NB4 (cell line): ENCODE measurements at regions not wholly inside any gene's neighbourhood (a gene's known extent, or its start where the extent isn't known, plus 50 kb on each side); places are given as distances from the start of the nearest gene placed in this dataset.

Experiments
- CTCF ChIP-seq: IDR thresholded peaks from one replicate; pipeline ENCODE4 v1.5.1; 2012; ENCODE audit warnings: low read depth, low read length
- MYC ChIP-seq: IDR thresholded peaks from 2 replicates; pipeline ENCODE4 v1.6.1; 2011; ENCODE audit warnings: low read depth, low read length

GRCh38 chr5:155833287-155833686 is 493.7 kb upstream of the SGCD start:
- TF ChIP-seq CTCF (no peak), MYC (no peak)
